GM13976 (cell line): ENCODE measurements at regions not wholly inside any gene's neighbourhood (a gene's known extent, or its start where the extent isn't known, plus 50 kb on each side); places are given as distances from the start of the nearest gene placed in this dataset.
"Not testable (repeated sequence)": the region's sequence is repeated elsewhere in the genome, so short reads cannot be mapped to it uniquely, and the experiment has no call there.

Experiments
- DNase-seq: peaks from one replicate; pipeline ENCODE4 v3.0.0; 2012; ENCODE audit warnings: low spot score
- CTCF ChIP-seq: IDR thresholded peaks from 2 replicates; pipeline ENCODE4 v1.5.1; 2012; ENCODE audit warnings: borderline replicate concordance, mild to moderate bottlenecking; ENCODE audit not compliant: insufficient read depth; ENCODE audit errors: extremely low read depth, missing control alignments, control extremely low read depth
- in situ Hi-C: fragments of 300-500 bp; cut with MboI; formaldehyde crosslinking; loops from one replicate; pipeline ENCODE4 v1.12.0; 2022; ENCODE audit warnings: low sequenced_read_pairs, mixed read lengths, inconsistent platforms; ENCODE audit not compliant: unreplicated experiment

- in situ Hi-C loops, result no loop called here
- TF ChIP-seq CTCF, result no peak
Measured at GRCh38 chr12:46603776-46604456, 221.9 kb downstream of the SLC38A4 start.

GRCh38 chr12:46602474-46602873, 223.3 kb downstream of the SLC38A4 start:
- in situ Hi-C loops, result no loop called here
- no peak for DNase-seq
- no peak for TF ChIP-seq CTCF

More at GRCh38 chr12:46603776-46604456, 221.9 kb downstream of the SLC38A4 start:
- no peak for DNase-seq

GRCh38 chr12:46590991-46591703, 218.6 kb upstream of the SLC38A2 start:
- no peak for DNase-seq
- in situ Hi-C loops, result no loop called here
- TF ChIP-seq CTCF, result no peak

GRCh38 chr12:46585854-46586621, 213.5 kb upstream of the SLC38A2 start:
- in situ Hi-C loops, result no loop called here

GRCh38 chr12:46584098-46584497, 211.5 kb upstream of the SLC38A2 start:
- DNase-seq, in situ Hi-C loops: not testable (repeated sequence)

More at GRCh38 chr12:46585854-46586621, 213.5 kb upstream of the SLC38A2 start:
- TF ChIP-seq CTCF, result no peak
- DNase-seq, result no peak

GRCh38 chr12:46581990-46582389, 209.4 kb upstream of the SLC38A2 start:
- DNase-seq, in situ Hi-C loops: not testable (repeated sequence)

- TF ChIP-seq CTCF, result no peak
- in situ Hi-C loops, result no loop called here
- no peak for DNase-seq
Measured at GRCh38 chr12:46580445-46580844, 207.9 kb upstream of the SLC38A2 start.
